HepG2 (cell line): ENCODE measurements at regions not wholly inside any gene's neighbourhood (a gene's known extent, or its start where the extent isn't known, plus 50 kb on each side); places are given as distances from the start of the nearest gene placed in this dataset.

Source experiments
- ATAC-seq: fragments of 200-7000 bp; cut with Tn5 transposase; 3 replicates; pipeline ENCODE4 v1.9.1; 2020; ENCODE audit warnings: mild to moderate bottlenecking, moderate library complexity
- BruUV-seq: library from RNA; stranded (reverse); fragments of 400-500 nt; replicated peaks from 2 replicates; lab custom pipeline; 2021; lab: Mats Ljungman, UMichigan
- CTCF ChIA-PET: fragments of 300-600 bp; formaldehyde crosslinking; extraction: SDS; loops from one replicate; lab custom pipeline; 2021; ENCODE audit warnings: low total read pairs, inconsistent platforms, low intra/inter-chr PET ratio; lab: Yijun Ruan, JAX
- POLR2A ChIA-PET: fragments of 350-600 bp; sonication (Branson Sonifier 250); formaldehyde crosslinking; loops from one replicate; lab custom pipeline; 2020; ENCODE audit warnings: antibody characterized with exemption, inconsistent platforms; lab: Yijun Ruan, JAX
- DNase-seq: peaks from one replicate; pipeline ENCODE4 v3.0.0-alpha.2; 2015; ENCODE audit warnings: low spot score
- FAIRE-seq: peaks from 3 replicates; lab custom pipeline; 2011; peaks lifted over from hg19 to GRCh38; lab: Jason Lieb, UNC
- H2AFZ ChIP-seq: one replicate; pipeline ENCODE4 v1.6.1; 2011; ENCODE audit warnings: low read length, inconsistent platforms
- H3K27ac ChIP-seq: fragments of 300-600 bp; 3 replicates; pipeline ENCODE4 v1.8.0; 2011; ENCODE audit warnings: mixed run types, mild to moderate bottlenecking, mixed read lengths, low read length, inconsistent platforms; ENCODE audit not compliant: insufficient read depth; ENCODE audit errors: extremely low read length
- H3K27me3 ChIP-seq, 2 experiments: fragments of 200-600 bp in 1 of 2; 2 replicates in 1 of 2; 3 replicates in 1 of 2; pipeline versions ENCODE4 v1.6.0 to v1.8.0; 2011; ENCODE audit warnings: low read length in 2 of 2, mild to moderate bottlenecking in 2 of 2, moderate library complexity in 2 of 2, inconsistent platforms in 1 of 2; ENCODE audit not compliant: insufficient read depth in 2 of 2, control insufficient read depth in 1 of 2
- H3K36me3 ChIP-seq, 2 experiments: fragments of 200-600 bp in 1 of 2; replicated peaks in 1 of 2; 2 replicates in 1 of 2; 3 replicates in 1 of 2; pipeline versions ENCODE4 v1.5.1 to v1.8.0; 2011; ENCODE audit warnings: low read length in 2 of 2, inconsistent platforms in 1 of 2; ENCODE audit not compliant: insufficient read depth in 2 of 2, control insufficient read depth in 1 of 2
- H3K4me1 ChIP-seq: 2 replicates; pipeline ENCODE4 v1.5.1; 2012; ENCODE audit warnings: low read length, inconsistent platforms; ENCODE audit not compliant: insufficient read depth
- H3K4me2 ChIP-seq: 2 replicates; pipeline ENCODE4 v1.6.0; 2011; ENCODE audit warnings: low read depth, low read length, inconsistent platforms
- H3K4me3 ChIP-seq, 3 experiments: fragments of 200-600 bp in 1 of 3; sonication (generic), shearing (Covaris generic) in 1 of 3; replicated peaks in 1 of 3; 2 replicates each; pipeline ENCODE4 v1.5.1; 2011 to 2016; ENCODE audit warnings: low read length in 3 of 3, inconsistent platforms in 2 of 3, low read depth in 2 of 3, mild to moderate bottlenecking in 2 of 3, control low read depth in 1 of 3, mixed read lengths in 1 of 3; ENCODE audit not compliant: insufficient read depth in 1 of 3
- H3K79me2 ChIP-seq: one replicate; pipeline ENCODE4 v1.6.1; 2011; ENCODE audit warnings: low read length, inconsistent platforms; ENCODE audit not compliant: insufficient read depth
- H3K9ac ChIP-seq: 2 replicates; pipeline ENCODE4 v1.6.0; 2011; ENCODE audit warnings: mild to moderate bottlenecking, low read depth, low read length, inconsistent platforms; ENCODE audit not compliant: insufficient read depth
- H3K9me3 ChIP-seq: 2 replicates; pipeline ENCODE4 v1.5.1; 2012; ENCODE audit warnings: mild to moderate bottlenecking, low read length
- H4K20me1 ChIP-seq: 2 replicates; pipeline ENCODE4 v1.6.0; 2011; ENCODE audit warnings: inconsistent platforms, mild to moderate bottlenecking, low read length, moderate library complexity; ENCODE audit not compliant: insufficient read depth
- CBFB ChIP-seq: sonication (generic); formaldehyde crosslinking; IDR thresholded peaks from 2 replicates; pipeline ENCODE4 v1.4.0; 2020; ENCODE audit warnings: missing genetic modification reagents
- ELF4 ChIP-seq: sonication (generic); formaldehyde crosslinking; IDR thresholded peaks from 2 replicates; pipeline ENCODE4 v1.5.0; 2020; ENCODE audit warnings: missing genetic modification reagents, mild to moderate bottlenecking, moderate library complexity, borderline replicate concordance
- GLI4 ChIP-seq: sonication (generic); formaldehyde crosslinking; IDR thresholded peaks from 2 replicates; pipeline ENCODE4 v1.5.1; 2020; ENCODE audit warnings: missing genetic modification reagents, mild to moderate bottlenecking, moderate library complexity, borderline replicate concordance
- GRHL1 ChIP-seq: sonication (generic); formaldehyde crosslinking; conservative IDR thresholded peaks from 2 replicates; pipeline ENCODE4 v1.8.0; 2022; ENCODE audit warnings: missing genetic modification reagents
- MAZ ChIP-seq, 2 experiments: sonication (generic) in 1 of 2; formaldehyde crosslinking in 1 of 2; IDR thresholded peaks; 2 replicates each; pipeline versions ENCODE4 v1.5.0 to v1.6.1; 2012 to 2020; ENCODE audit warnings: low read depth in 2 of 2, mild to moderate bottlenecking in 2 of 2, borderline replicate concordance in 1 of 2, improper control_type of control experiment in 1 of 2, low read length in 1 of 2, missing genetic modification reagents in 1 of 2, moderate library complexity in 1 of 2
- PHF21A ChIP-seq: sonication (generic); formaldehyde crosslinking; IDR thresholded peaks from 2 replicates; pipeline ENCODE4 v1.5.0; 2020; ENCODE audit warnings: mild to moderate bottlenecking, missing genetic modification reagents
- RXRB ChIP-seq: IDR thresholded peaks from 2 replicates; pipeline ENCODE4 v1.6.1; 2016; ENCODE audit warnings: borderline replicate concordance, missing genetic modification reagents, missing compliant biosample characterization
- SKIL ChIP-seq: sonication (generic); formaldehyde crosslinking; IDR thresholded peaks from 2 replicates; pipeline ENCODE4 v1.8.0; 2022; ENCODE audit warnings: missing genetic modification reagents, mild to moderate bottlenecking, moderate library complexity, borderline replicate concordance
- SMARCE1 ChIP-seq: fragments of 450-650 bp; IDR thresholded peaks from 2 replicates; pipeline ENCODE4 v1.6.1; 2017; ENCODE audit warnings: borderline replicate concordance
- SRSF9 ChIP-seq: fragments of 200-400 bp; formaldehyde crosslinking; IDR thresholded peaks from 2 replicates; pipeline ENCODE4 v1.6.1; 2018; ENCODE audit warnings: borderline replicate concordance, mild to moderate bottlenecking, low read depth, low read length; ENCODE audit not compliant: insufficient read depth, poor library complexity, severe bottlenecking
- ZC3H13 ChIP-seq: sonication (generic); formaldehyde crosslinking; IDR thresholded peaks from 2 replicates; pipeline ENCODE4 v1.8.1; 2023; ENCODE audit warnings: mild to moderate bottlenecking, missing genetic modification reagents, moderate library complexity
- ZNF18 ChIP-seq: sonication (generic); formaldehyde crosslinking; IDR thresholded peaks from 2 replicates; pipeline ENCODE4 v1.8.0; 2022; ENCODE audit warnings: mild to moderate bottlenecking, missing genetic modification reagents; ENCODE audit not compliant: insufficient replicate concordance
- ZNF276 ChIP-seq: sonication (generic); formaldehyde crosslinking; IDR thresholded peaks from 2 replicates; pipeline ENCODE4 v1.4.0; 2020; ENCODE audit warnings: mild to moderate bottlenecking, low read depth, missing genetic modification reagents
- ZNF550 ChIP-seq: sonication (generic); formaldehyde crosslinking; IDR thresholded peaks from 2 replicates; pipeline ENCODE4 v1.4.0; 2020; ENCODE audit warnings: mild to moderate bottlenecking, missing genetic modification reagents, borderline replicate concordance
- WGBS: methylation state at CpG from one replicate; pipeline ENCODE4 v1.1.6; 2017; ENCODE audit warnings: low lambda C conversion rate; 5-methylcytosine and 5-hydroxymethylcytosine counted together
- in situ Hi-C: cut with HindIII; loops from 2 replicates; pipeline ENCODE4 v1.10.0; 2017; ENCODE audit warnings: low pct_unique_long_range_greater_than_20kb; ENCODE audit not compliant: extremely low pct_ligation_motif_present
- intact Hi-C: fragments of 100-400 bp; cut with micrococcal nuclease; formaldehyde crosslinking; loops from one replicate; pipeline ENCODE4 v1.10.0; 2022; ENCODE audit not compliant: unreplicated experiment

GRCh38 chr10:14435976-14436632 is 105.4 kb upstream of the FRMD4A start (continued):
- no peak for TF ChIP-seq RXRB (CRISPR knock-in tag)
- no peak for TF ChIP-seq SRSF9
- no peak for TF ChIP-seq ZC3H13 (CRISPR knock-in tag)
- TF ChIP-seq GRHL1 (CRISPR knock-in tag): no peak
- TF ChIP-seq, all 625 proteins: peak for 0

- in situ Hi-C loops: no loop called here
- intact Hi-C loops: no loop called here
- CTCF ChIA-PET: no interaction called here
- Histone ChIP-seq H3K4me2 (no peak overlapping the region), H3K9ac (no peak overlapping the region), H3K36me3 (no peaks in the 10 kb centered on the region), H4K20me1 (no peaks in the 10 kb centered on the region), H3K27ac (no peak overlapping the region), H3K4me1 (no peaks in the 10 kb centered on the region), H3K27me3 (no peaks in the 10 kb centered on the region), H3K79me2 (no peaks in the 10 kb centered on the region), H3K9me3 (no peaks in the 10 kb centered on the region), H2AFZ (no peak overlapping the region), H3K4me3 (no peak overlapping the region)
- WGBS: 5% methylated on average over 2 of the region's 2 CpGs
- TF ChIP-seq GLI4 (no peak), CBFB (CRISPR knock-in tag) (no peak), MAZ (IDR thresholded peaks at IDR 0.05; ENCODE audit: borderline replicate concordance, low read depth, low read length) (no peak), MAZ (CRISPR knock-in tag; IDR thresholded peaks at IDR 0.05; ENCODE audit: low read depth) (no peak), PHF21A (no peak), SKIL (CRISPR knock-in tag) (no peak), ZNF18 (CRISPR knock-in tag) (no peak), SMARCE1 (no peak), ZNF276 (CRISPR knock-in tag) (no peak), ZNF550 (CRISPR knock-in tag) (no peak), ELF4 (CRISPR knock-in tag) (no peak)
- ATAC-seq: no peak
- FAIRE-seq: no peak
- no TSS peak for BruUV-seq
- POLR2A ChIA-PET: no interaction called here
- DNase-seq: no peak
These were observed 102.4 kb upstream of the FRMD4A start for GRCh38 chr10:14433147-14433546.
